GM12878 (cell line): ENCODE measurements at regions not wholly inside any gene's neighbourhood (a gene's known extent, or its start where the extent isn't known, plus 50 kb on each side); places are given as distances from the start of the nearest gene placed in this dataset.

Experiments used
- ATAC-seq: fragments of 200-7000 bp; cut with Tn5 transposase; 3 replicates; pipeline ENCODE4 v1.9.1; 2020; ENCODE audit warnings: mild to moderate bottlenecking, moderate library complexity
- BruUV-seq: library from RNA; stranded (reverse); fragments of 400-500 nt; replicated peaks from 2 replicates; lab custom pipeline; 2021; lab: Mats Ljungman, UMichigan
- CTCF ChIA-PET: fragments of 300-600 bp; sonication (Branson Sonifier 250); formaldehyde crosslinking; extraction: SDS; loops from one replicate; lab custom pipeline; 2021; ENCODE audit warnings: inconsistent platforms; lab: Yijun Ruan, JAX
- POLR2A ChIA-PET: fragments of 350-600 bp; formaldehyde crosslinking; extraction: SDS; loops from one replicate; lab custom pipeline; 2021; ENCODE audit warnings: inconsistent platforms; lab: Charles Lee
- RAD21 ChIA-PET: fragments of 300-600 bp; sonication (Branson Sonifier 250); formaldehyde crosslinking; loops from one replicate; lab custom pipeline; 2023; ENCODE audit warnings: antibody characterized with exemption; ENCODE audit not compliant: unreplicated experiment; lab: Charles Lee
- SMC1A ChIA-PET: fragments of 300-600 bp; sonication (Branson Sonifier 250); formaldehyde crosslinking; loops from one replicate; lab custom pipeline; 2023; ENCODE audit not compliant: unreplicated experiment, uncharacterized antibody; lab: Charles Lee
- DNase-seq: peaks from one replicate; pipeline ENCODE4 v3.0.0-alpha.2; 2011; ENCODE audit warnings: low read depth, low spot score
- FAIRE-seq: peaks from 3 replicates; lab custom pipeline; 2011; peaks lifted over from hg19 to GRCh38; lab: Jason Lieb, UNC
- H2AFZ ChIP-seq: 2 replicates; pipeline ENCODE4 v1.6.0; 2011; ENCODE audit warnings: low read depth, low read length, control low read depth; ENCODE audit not compliant: control insufficient read depth
- H3K27ac ChIP-seq: 2 replicates; pipeline ENCODE4 v1.5.1; 2011; ENCODE audit warnings: control low read depth; ENCODE audit not compliant: control insufficient read depth, insufficient read depth
- H3K27me3 ChIP-seq, 2 experiments: replicated peaks in 1 of 2; 2 replicates each; pipeline versions ENCODE4 v1.6.0 to v1.6.1; 2011; ENCODE audit warnings: low read length in 1 of 2; ENCODE audit not compliant: control insufficient read depth in 2 of 2, insufficient read depth in 2 of 2
- H3K36me3 ChIP-seq, 2 experiments: 2 replicates each; pipeline ENCODE4 v1.5.1; 2011; ENCODE audit warnings: low read length in 1 of 2; ENCODE audit not compliant: control insufficient read depth in 2 of 2, insufficient read depth in 2 of 2
- H3K4me1 ChIP-seq: 2 replicates; pipeline ENCODE4 v1.6.1; 2011; ENCODE audit warnings: mild to moderate bottlenecking, low read length, moderate library complexity, mixed read lengths; ENCODE audit not compliant: control insufficient read depth, insufficient read depth
- H3K4me2 ChIP-seq: 2 replicates; pipeline ENCODE4 v1.6.0; 2011; ENCODE audit warnings: control low read depth; ENCODE audit not compliant: control insufficient read depth, insufficient read depth
- H3K4me3 ChIP-seq: fragments of 200-600 bp; sonication (generic); 2 replicates; pipeline ENCODE4 v1.5.1; 2016
- H3K79me2 ChIP-seq: 2 replicates; pipeline ENCODE4 v1.6.0; 2011; ENCODE audit warnings: low read length; ENCODE audit not compliant: control insufficient read depth, insufficient read depth
- H3K9ac ChIP-seq: 2 replicates; pipeline ENCODE4 v1.8.0; 2011; ENCODE audit warnings: low read length, control low read depth, mixed read lengths; ENCODE audit not compliant: control insufficient read depth, insufficient read depth
- H3K9me3 ChIP-seq: replicated peaks from 3 replicates; pipeline ENCODE4 v1.5.1; 2011; ENCODE audit warnings: mild to moderate bottlenecking, low read length; ENCODE audit not compliant: control insufficient read depth, insufficient read depth
- H4K20me1 ChIP-seq: 2 replicates; pipeline ENCODE4 v1.6.0; 2011; ENCODE audit not compliant: control insufficient read depth, insufficient read depth
- ATF3 ChIP-seq: IDR thresholded peaks from 2 replicates; pipeline ENCODE4 v1.6.1; 2011; ENCODE audit warnings: low read depth, mild to moderate bottlenecking, low read length, moderate library complexity, borderline replicate concordance; ENCODE audit errors: extremely low read depth
- CREM ChIP-seq: IDR thresholded peaks from 2 replicates; pipeline ENCODE4 v1.6.1; 2014; ENCODE audit warnings: antibody characterized with exemption, low read depth
- FOS ChIP-seq: IDR thresholded peaks from 3 replicates; pipeline ENCODE4 v1.6.1; 2011; ENCODE audit warnings: borderline replicate concordance; ENCODE audit not compliant: insufficient read length; ENCODE audit errors: extremely low read depth
- MEF2B ChIP-seq: fragments of 450-650 bp; IDR thresholded peaks from 2 replicates; pipeline ENCODE4 v1.6.1; 2018; ENCODE audit warnings: mild to moderate bottlenecking, moderate library complexity; ENCODE audit not compliant: partially characterized antibody, poor library complexity, severe bottlenecking
- MXI1 ChIP-seq: fragments of 150-350 bp; IDR thresholded peaks from 2 replicates; pipeline ENCODE4 v1.6.1; 2011; ENCODE audit warnings: low read depth, mild to moderate bottlenecking, inconsistent platforms, low read length, improper control_type of control experiment
- PAX8 ChIP-seq: fragments of 450-650 bp; IDR thresholded peaks from 2 replicates; pipeline ENCODE4 v1.6.1; 2017; ENCODE audit warnings: mild to moderate bottlenecking, moderate library complexity
- REST ChIP-seq: IDR thresholded peaks from 2 replicates; pipeline ENCODE4 v1.6.1; 2012; ENCODE audit warnings: mild to moderate bottlenecking, low read depth, low read length
- SMC3 ChIP-seq: IDR thresholded peaks from 2 replicates; pipeline ENCODE4 v1.6.1; 2011; ENCODE audit warnings: low read length, improper control_type of control experiment, borderline replicate concordance
- TCF12 ChIP-seq: IDR thresholded peaks from 2 replicates; pipeline ENCODE4 v1.6.1; 2011; ENCODE audit warnings: low read depth, mild to moderate bottlenecking, low read length
- ZNF687 ChIP-seq: fragments of 450-650 bp; IDR thresholded peaks from 2 replicates; pipeline ENCODE4 v1.6.1; 2017; ENCODE audit warnings: mild to moderate bottlenecking, moderate library complexity
- ZSCAN29 ChIP-seq: fragments of 450-650 bp; IDR thresholded peaks from 2 replicates; pipeline ENCODE4 v1.6.1; 2017; ENCODE audit warnings: mild to moderate bottlenecking, moderate library complexity
- WGBS: methylation state at CpG from one replicate; pipeline ENCODE4 v1.1.6; 2016; ENCODE audit warnings: low lambda C conversion rate; ENCODE audit not compliant: insufficient replicate concordance, insufficient coverage; ENCODE audit errors: missing lambda C conversion rate; 5-methylcytosine and 5-hydroxymethylcytosine counted together
- in situ Hi-C: fragments of 300-500 bp; cut with MboI; formaldehyde crosslinking; loops from 9 replicates; pipeline ENCODE4 v1.14.3; 2018; ENCODE audit warnings: mixed read lengths
- intact Hi-C: fragments of 100-400 bp; cut with micrococcal nuclease; formaldehyde crosslinking; loops from one replicate; pipeline ENCODE4 v1.14.2; 2022; ENCODE audit not compliant: unreplicated experiment

GRCh38 chr18:78034755-78035154 is 785.1 kb downstream of the GALR1 start:
- H3K36me3 ChIP-seq, result no peaks in the 10 kb centered on the region
- H3K4me3 ChIP-seq, result no peak overlapping the region
- intact Hi-C loops (no loop called here), in situ Hi-C loops (no loop called here)
- no peak overlapping the region for H3K9ac ChIP-seq
- FAIRE-seq (no peak), ATAC-seq (no peak), DNase-seq (no peak)
- no peak overlapping the region for H3K4me2 ChIP-seq
- no peaks in the 10 kb centered on the region for H3K4me1 ChIP-seq
- H3K27ac ChIP-seq, result no peak overlapping the region
- no peak overlapping the region for H2AFZ ChIP-seq
- ChIA-PET POLR2A (no interaction called here), SMC1A (no interaction called here), RAD21 (no interaction called here), CTCF (no interaction called here)
- no peaks in the 10 kb centered on the region for H4K20me1 ChIP-seq
- H3K27me3 ChIP-seq, result no peaks in the 10 kb centered on the region
- no peaks in the 10 kb centered on the region for H3K79me2 ChIP-seq
- WGBS, result 2% methylated on average over 6 of the region's 6 CpGs
- BruUV-seq, result no TSS peak
- no peaks in the 10 kb centered on the region for H3K9me3 ChIP-seq
- TF ChIP-seq SMC3 (no peak), REST (no peak), ZSCAN29 (no peak)

GRCh38 chr18:78041218-78041617 is 791.6 kb downstream of the GALR1 start:
- DNase-seq (no peak), FAIRE-seq (no peak), ATAC-seq (no peak)
- H3K4me1 ChIP-seq, result no peaks in the 10 kb centered on the region
- no peak overlapping the region for H3K9ac ChIP-seq
- no peak overlapping the region for H3K4me3 ChIP-seq
- 10% methylated on average over 1 of the region's 1 CpG for WGBS
- ChIA-PET SMC1A (no interaction called here), RAD21 (no interaction called here), CTCF (interaction anchor here (0.7 kb wide), 1 partner anchor 58 kb away, joined by 3 read pairs; no protein-coding TSS in a partner anchor), POLR2A (no interaction called here)
- no peak overlapping the region for H3K4me2 ChIP-seq
- BruUV-seq, result no TSS peak
- no peaks in the 10 kb centered on the region for H4K20me1 ChIP-seq
- no peak overlapping the region for H3K27ac ChIP-seq
- in situ Hi-C loops (no loop called here), intact Hi-C loops (no loop called here)
- no peaks in the 10 kb centered on the region for H3K79me2 ChIP-seq
- H2AFZ ChIP-seq, result no peak overlapping the region
- no peaks in the 10 kb centered on the region for H3K36me3 ChIP-seq
- H3K27me3 ChIP-seq, result no peaks in the 10 kb centered on the region
- no peaks in the 10 kb centered on the region for H3K9me3 ChIP-seq
- TF ChIP-seq FOS (no peak), MXI1 (no peak), ATF3 (no peak), CREM (no peak), TCF12 (no peak), MEF2B (no peak), PAX8 (no peak), ZNF687 (no peak)
